MCF 10A (cell line): ENCODE measurements at regions not wholly inside any gene's neighbourhood (a gene's known extent, or its start where the extent isn't known, plus 50 kb on each side); places are given as distances from the start of the nearest gene placed in this dataset.
A peak's percentile ranks its signal among the peaks of the same experiment; 100 is the strongest.
"Not testable (repeated sequence)": the region's sequence is repeated elsewhere in the genome, so short reads cannot be mapped to it uniquely, and the experiment has no call there.

Experiments used
- BruUV-seq: library from RNA; stranded (reverse); fragments of 400-500 nt; replicated peaks from 2 replicates; lab custom pipeline; 2021; lab: Mats Ljungman, UMichigan
- CTCF ChIA-PET: fragments of 300-600 bp; sonication (Branson Sonifier 250); formaldehyde crosslinking; extraction: SDS; loops from one replicate; lab custom pipeline; 2021; ENCODE audit warnings: antibody characterized with exemption, inconsistent platforms; lab: Yijun Ruan, JAX
- POLR2A ChIA-PET: fragments of 300-600, 350-650 bp; sonication (Branson Sonifier 250); formaldehyde crosslinking; extraction: SDS; loops from one replicate; lab custom pipeline; 2020; ENCODE audit warnings: antibody characterized with exemption, inconsistent platforms; lab: Yijun Ruan, JAX
- DNase-seq: peaks from one replicate; pipeline ENCODE4 v3.0.0-alpha.2; 2018; ENCODE audit not compliant: unreplicated experiment
- H3K27ac Mint-ChIP-seq: one replicate; pipeline ENCODE4 v1.8.0; 2022; ENCODE audit warnings: mild to moderate bottlenecking, low read depth, mixed read lengths; ENCODE audit not compliant: unreplicated experiment
- H3K27me3 Mint-ChIP-seq: one replicate; pipeline ENCODE4 v1.8.0; 2022; ENCODE audit warnings: mixed read lengths; ENCODE audit not compliant: insufficient read depth, unreplicated experiment
- H3K36me3 Mint-ChIP-seq: one replicate; pipeline ENCODE4 v1.8.0; 2022; ENCODE audit warnings: mild to moderate bottlenecking, moderate library complexity, mixed read lengths; ENCODE audit not compliant: insufficient read depth, unreplicated experiment
- H3K4me1 Mint-ChIP-seq: one replicate; pipeline ENCODE4 v1.8.0; 2022; ENCODE audit warnings: mixed read lengths; ENCODE audit not compliant: insufficient read depth, unreplicated experiment
- H3K4me3 Mint-ChIP-seq: one replicate; pipeline ENCODE4 v1.8.0; 2022; ENCODE audit warnings: mild to moderate bottlenecking, moderate library complexity, mixed read lengths; ENCODE audit not compliant: unreplicated experiment
- H3K9me3 Mint-ChIP-seq: one replicate; pipeline ENCODE4 v1.8.0; 2022; ENCODE audit warnings: mixed read lengths; ENCODE audit not compliant: unreplicated experiment
- CTCF ChIP-seq: fragments of 200-600 bp; IDR thresholded peaks from one replicate; pipeline ENCODE4 v1.8.0; 2022; ENCODE audit warnings: antibody characterized with exemption, mild to moderate bottlenecking; ENCODE audit not compliant: unreplicated experiment
- intact Hi-C: fragments of 100-400 bp; cut with micrococcal nuclease; formaldehyde crosslinking; loops from 2 replicates; pipeline ENCODE4 v1.14.1; 2022

DNA sequence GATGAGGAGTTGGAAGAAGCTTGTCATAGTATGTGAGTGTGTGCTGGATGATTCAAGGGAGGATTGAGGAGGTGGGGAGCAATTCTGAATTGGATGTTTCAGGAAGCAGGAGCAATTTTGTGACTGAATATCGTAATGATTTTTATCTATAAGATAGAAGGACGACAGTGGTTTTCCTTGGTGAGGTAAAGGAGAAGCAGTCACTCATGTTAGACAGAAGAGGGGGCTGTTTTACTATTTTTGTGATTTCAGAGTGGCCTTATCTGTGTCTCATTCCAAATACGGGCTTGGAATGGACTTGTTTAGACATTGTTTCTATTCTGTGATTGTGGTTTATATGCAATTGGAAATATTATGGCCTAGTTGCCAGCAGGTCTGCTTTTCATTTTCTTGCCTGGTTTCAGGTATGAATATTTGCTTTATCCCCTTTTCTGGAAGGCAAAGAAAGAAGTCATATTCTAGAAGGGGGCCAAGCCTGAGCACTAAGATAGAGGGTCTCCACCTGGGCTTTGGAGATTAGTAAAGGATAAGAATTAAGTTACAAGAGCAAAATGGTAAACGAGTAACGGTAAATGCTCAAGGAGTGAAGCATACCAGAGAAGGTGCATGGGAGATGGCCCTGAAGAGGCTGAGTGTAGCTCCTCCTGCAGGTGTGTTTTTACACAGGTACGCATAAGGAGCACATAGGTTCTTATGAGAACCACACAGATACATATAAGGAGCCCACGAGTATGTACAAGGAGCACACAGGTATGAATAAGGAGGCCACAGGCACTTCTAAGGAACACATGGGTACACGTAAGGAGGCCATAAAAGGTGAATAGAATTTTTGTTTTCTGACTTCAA lies 124.6 kb upstream of the KCNAB1 start:
- Mint-ChIP-seq H3K36me3 (no peaks in the 10 kb centered on the region), H3K27ac (no peak overlapping the region), H3K9me3 (no peaks in the 10 kb centered on the region), H3K27me3 (peaks cover 7% of the 10 kb centered on the region), H3K4me1 (no peaks in the 10 kb centered on the region), H3K4me3 (no peak overlapping the region)
- no TSS peak for BruUV-seq
- DNase-seq, result peak; percentile 59
- intact Hi-C loops, result loop anchor here (1.0 to 10.0 kb wide), 5 partner anchors 155 to 1207 kb away; no protein-coding TSS in a partner anchor
- TF ChIP-seq CTCF, result peak; percentile 40
- POLR2A ChIA-PET, result no interaction called here
- CTCF ChIA-PET, result interaction anchor here (0.5 to 2.4 kb wide), 7 partner anchors 11 to 1207 kb away, joined by 3 to 6 read pairs (median 3); no protein-coding TSS in a partner anchor

GRCh38 chr3:155996882-155997281 lies 123.5 kb upstream of the KCNAB1 start:
- H3K27ac Mint-ChIP-seq, result no peak overlapping the region
- H3K4me3 Mint-ChIP-seq, result no peak overlapping the region
- H3K27me3 Mint-ChIP-seq, result peaks cover 18% of the 10 kb centered on the region
- no peaks in the 10 kb centered on the region for H3K36me3 Mint-ChIP-seq
- TF ChIP-seq CTCF, result no peak
- CTCF ChIA-PET, result interaction anchor here (0.6 kb wide), 1 partner anchor 652 kb away, joined by 3 read pairs; no protein-coding TSS in a partner anchor
- POLR2A ChIA-PET, result no interaction called here
- DNase-seq, result no peak
- no peaks in the 10 kb centered on the region for H3K9me3 Mint-ChIP-seq
- no peaks in the 10 kb centered on the region for H3K4me1 Mint-ChIP-seq
- intact Hi-C loops, result loop anchor here (5.0 to 10.0 kb wide), 3 partner anchors 510 to 1205 kb away; no protein-coding TSS in a partner anchor
- no TSS peak for BruUV-seq

DNA sequence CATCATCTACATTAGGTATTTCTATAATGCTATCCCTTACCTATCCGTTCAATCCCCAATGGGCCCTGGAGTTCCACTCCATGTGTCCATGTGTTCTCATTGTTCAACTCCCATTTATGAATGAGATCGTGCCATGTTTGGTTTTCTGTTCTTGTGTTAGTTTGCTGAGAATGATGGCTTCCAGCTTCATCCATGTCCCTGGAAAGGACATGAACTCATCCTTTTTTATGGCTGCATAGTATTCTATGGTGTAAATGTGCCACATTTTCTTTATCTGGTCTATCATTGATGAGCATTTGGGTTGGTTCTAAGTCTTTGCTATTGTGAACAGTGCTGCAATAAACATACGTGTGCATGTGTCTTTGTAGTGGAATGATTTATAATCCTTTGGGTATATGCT lies 122.2 kb upstream of the KCNAB1 start:
- H3K36me3 Mint-ChIP-seq, H3K4me1 Mint-ChIP-seq, BruUV-seq, H3K9me3 Mint-ChIP-seq, H3K27ac Mint-ChIP-seq, H3K4me3 Mint-ChIP-seq, DNase-seq, POLR2A ChIA-PET: not testable (repeated sequence)
- H3K27me3 Mint-ChIP-seq, result peaks cover 31% of the 10 kb centered on the region
- intact Hi-C loops, result loop anchor here (5.0 to 10.0 kb wide), 3 partner anchors 509 to 1204 kb away; no protein-coding TSS in a partner anchor
- CTCF ChIA-PET, result interaction anchor here (1.8 kb wide), 1 partner anchor 12 kb away, joined by 5 read pairs; no protein-coding TSS in a partner anchor

DNA sequence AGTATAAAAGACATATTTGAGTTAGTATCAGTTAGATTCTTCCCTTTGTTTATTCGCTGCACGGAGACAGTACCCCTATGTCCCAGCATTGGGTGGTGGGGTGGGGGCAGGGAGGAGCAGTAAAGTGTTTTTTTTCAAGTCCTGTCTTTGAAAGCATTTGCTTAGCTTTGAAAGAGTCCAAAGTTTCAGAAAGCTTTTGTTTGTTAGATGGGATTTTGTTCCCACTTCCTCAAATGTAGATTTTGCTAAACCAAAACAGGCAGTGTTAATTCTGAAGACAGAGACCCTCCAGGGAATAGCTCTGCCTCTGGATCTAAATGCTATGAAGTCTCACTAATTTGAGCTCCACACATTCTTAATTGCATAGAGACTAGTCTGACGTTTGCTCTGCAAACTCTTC lies 114.6 kb upstream of the KCNAB1 start:
- no TSS peak for BruUV-seq
- ChIA-PET POLR2A (no interaction called here), CTCF (interaction anchor here (0.6 to 2.2 kb wide), 3 partner anchors 11 to 151 kb away, joined by 3 to 11 read pairs (median 3); no protein-coding TSS in a partner anchor)
- H3K9me3 Mint-ChIP-seq, result peaks cover 7% of the 10 kb centered on the region
- intact Hi-C loops, result no loop called here
- no peaks in the 10 kb centered on the region for H3K4me1 Mint-ChIP-seq
- no peak for TF ChIP-seq CTCF
- H3K36me3 Mint-ChIP-seq, result no peaks in the 10 kb centered on the region
- no peak overlapping the region for H3K27ac Mint-ChIP-seq
- H3K27me3 Mint-ChIP-seq, result peaks cover 25% of the 10 kb centered on the region
- no peak overlapping the region for H3K4me3 Mint-ChIP-seq
- DNase-seq, result no peak
